ENCODE measurements at regions not wholly inside any gene's neighbourhood (a gene's known extent, or its start where the extent isn't known, plus 50 kb on each side); places are given as distances from the start of the nearest gene placed in this dataset.

DNA sequence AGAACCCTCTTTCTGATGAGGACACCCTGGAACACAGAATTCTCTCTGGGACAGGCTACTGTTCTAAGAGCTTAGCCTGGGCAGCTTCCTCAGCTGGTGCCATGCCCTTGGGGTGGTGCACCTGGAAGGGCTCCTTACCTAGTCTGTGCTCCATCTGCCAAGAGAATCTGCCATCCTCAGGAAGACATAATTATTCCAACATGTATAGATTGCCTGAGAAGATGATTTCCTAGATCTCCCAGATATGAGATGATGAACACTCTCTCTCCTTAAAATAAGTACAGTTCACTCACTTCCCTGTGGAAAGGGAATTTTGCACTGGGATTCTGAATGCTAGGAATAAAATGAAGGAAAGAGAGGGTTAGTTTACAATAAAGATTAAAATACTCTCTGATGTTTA lies 87.6 kb downstream of the NENF start:
- DNase-seq (ENCODE audit: extremely low read depth in 1 of 11, low read depth in 9 of 11, low spot score in 4 of 11): no peak

DNA sequence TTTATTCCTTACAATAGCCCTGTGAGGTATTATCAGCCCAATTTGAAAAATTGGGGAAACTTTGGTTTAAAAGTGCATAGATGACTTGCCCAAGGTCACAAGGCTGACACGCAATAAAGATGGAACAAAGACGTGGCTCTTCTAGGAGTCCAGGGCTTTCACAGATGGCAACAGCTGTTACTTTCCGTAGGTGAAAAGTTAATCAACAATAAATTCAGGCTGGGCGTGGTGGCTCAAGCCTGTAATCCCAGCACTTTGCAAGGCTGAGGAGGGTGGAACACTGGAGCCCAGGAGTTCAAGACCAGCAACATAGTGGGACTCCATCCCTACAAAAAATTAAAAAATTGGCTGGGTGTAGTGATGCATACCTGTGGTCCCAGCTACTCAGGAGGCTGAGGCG lies 87.8 kb upstream of the ATF3 start:
- no peak for DNase-seq (ENCODE audit: extremely low read depth in 1 of 11, low read depth in 9 of 11, low spot score in 4 of 11)

DNA sequence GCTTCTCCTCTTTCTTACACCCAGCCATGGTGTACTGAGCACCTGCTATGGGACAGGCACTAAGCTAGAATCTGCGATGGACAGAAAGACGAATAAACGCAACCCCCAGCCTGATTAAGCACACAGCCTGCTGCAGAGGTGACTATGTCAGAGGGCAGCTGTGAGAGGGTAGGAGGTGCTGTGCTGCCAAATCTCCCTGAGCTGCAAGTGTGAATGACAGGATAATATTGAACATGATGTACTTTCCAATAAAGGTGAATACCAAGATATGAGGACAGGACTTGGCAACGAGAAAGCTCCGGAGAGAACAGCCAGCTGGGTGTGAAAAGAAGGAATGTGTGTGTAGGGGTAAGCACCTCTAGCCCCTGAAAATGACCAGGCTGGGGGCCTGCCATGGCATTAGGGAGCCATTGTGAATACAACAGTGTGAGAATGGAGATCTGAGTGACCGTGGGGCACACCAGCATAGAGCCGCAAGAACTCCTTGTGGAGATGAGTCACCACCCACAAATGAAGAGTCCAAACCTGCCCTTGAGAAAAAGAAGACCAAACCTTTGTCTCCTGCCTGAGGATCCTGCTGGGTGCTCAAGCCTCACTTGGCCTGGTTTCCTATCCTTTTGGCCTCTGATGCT lies 83.0 kb upstream of the ATF3 start:
- no peak for DNase-seq (ENCODE audit: extremely low read depth in 1 of 11, low read depth in 9 of 11, low spot score in 4 of 11)

DNA sequence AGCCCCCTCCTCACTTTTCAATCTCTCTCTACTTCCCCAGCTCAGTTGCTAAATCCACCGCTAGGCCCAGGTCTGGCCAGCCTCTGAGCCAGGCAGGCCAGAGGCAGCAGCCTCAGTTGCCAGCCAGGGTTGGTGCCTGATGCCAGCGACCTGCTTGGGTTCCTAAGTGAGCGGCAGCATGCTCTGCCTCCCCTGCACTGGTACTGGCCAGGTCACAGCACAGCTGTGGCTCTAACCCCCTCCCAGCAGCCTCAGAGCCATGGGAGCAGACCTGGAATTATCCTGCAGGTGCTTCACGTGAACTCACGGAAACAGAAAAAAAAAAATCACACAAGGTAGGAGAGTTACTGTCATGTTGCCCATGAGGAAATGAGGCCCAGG lies 82.5 kb upstream of the ATF3 start:
- no peak for DNase-seq (ENCODE audit: extremely low read depth in 1 of 11, low read depth in 9 of 11, low spot score in 4 of 11)

GRCh38 chr1:212528501-212528900 lies 80.1 kb upstream of the ATF3 start:
- no peak for DNase-seq (ENCODE audit: extremely low read depth in 1 of 11, low read depth in 9 of 11, low spot score in 4 of 11)

DNA sequence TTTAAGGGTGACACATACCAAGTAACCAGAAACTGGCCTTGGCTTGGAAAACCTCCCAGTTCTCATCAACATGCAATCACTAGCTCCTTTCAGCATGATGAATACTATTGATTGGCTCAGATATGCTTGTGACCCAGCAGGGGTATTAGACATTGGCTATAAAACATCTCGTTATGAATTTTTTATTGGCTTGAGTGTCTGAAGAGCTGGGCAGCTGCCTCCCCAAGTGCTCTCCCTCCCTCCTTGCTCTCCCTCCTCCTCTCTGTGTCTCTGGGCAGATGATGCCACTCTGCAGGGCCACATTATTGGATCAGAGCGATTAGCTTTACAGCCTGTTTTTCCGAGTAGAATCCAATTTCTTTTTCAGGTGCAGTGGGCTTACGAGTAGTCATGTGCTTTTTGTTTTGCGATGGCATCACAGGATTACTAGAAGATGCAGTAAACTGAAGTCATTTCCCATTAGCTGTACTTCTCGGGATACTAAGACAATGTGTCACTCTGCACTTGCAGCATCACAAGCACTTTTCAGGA lies 79.3 kb upstream of the ATF3 start:
- DNase-seq (ENCODE audit: extremely low read depth in 1 of 11, low read depth in 9 of 11, low spot score in 4 of 11): no peak

GRCh38 chr1:212531267-212531666 lies 77.3 kb upstream of the ATF3 start:
- DNase-seq (ENCODE audit: extremely low read depth in 1 of 11, low read depth in 9 of 11, low spot score in 4 of 11): no peak

DNA sequence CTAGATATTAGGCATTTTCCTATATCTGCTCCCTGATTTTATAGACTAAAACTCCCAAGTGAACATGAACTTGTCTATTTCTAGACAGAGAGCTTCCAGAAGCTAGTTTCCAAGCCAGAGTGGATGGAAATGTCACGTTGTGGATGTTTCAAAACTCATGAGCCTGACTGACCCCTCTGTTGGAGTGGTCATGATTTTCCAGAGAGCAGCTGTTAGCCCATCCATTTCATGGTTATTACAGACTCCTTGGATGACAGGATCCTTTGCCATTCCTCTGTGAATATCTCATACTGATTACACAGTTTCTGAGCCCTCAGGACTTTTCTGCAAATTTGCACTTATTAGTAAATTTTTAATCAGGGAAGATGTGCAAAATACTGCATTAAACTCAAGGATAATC lies 76.8 kb upstream of the ATF3 start:
- DNase-seq (ENCODE audit: extremely low read depth in 1 of 11, low read depth in 9 of 11, low spot score in 4 of 11): no peak

DNA sequence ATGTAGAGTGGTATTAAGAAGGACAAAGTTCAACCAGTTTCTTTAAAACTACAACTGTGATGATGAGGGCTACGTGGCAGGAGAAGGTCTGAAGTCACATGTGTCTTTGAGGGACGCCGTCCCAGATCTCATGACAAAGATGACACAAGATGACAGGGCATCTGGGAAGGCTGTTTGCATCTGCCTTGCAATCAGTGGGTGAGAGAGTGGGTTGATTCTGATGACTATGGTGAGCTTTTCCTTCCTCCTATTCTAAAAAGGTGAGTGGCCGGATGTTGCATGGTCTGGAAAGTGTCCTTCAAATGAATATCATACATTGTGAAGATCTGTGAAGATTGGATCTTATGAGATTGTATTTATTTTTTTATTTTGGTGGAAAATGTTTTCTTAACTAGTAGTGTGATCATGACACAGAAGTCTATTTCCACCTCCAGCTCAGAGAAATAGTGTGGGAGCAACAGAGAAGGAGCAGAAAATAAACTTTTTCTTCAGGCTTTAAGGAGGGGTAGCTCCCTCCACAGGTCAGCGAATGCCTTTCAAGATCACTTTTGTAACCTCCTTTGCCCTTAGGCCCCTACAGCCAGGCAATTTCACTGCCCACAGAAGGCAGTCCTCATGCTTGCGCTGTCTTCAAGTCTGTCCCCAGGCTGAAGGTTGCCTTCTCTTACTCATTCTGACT lies 76.0 kb upstream of the ATF3 start:
- DNase-seq (ENCODE audit: extremely low read depth in 1 of 11, low read depth in 9 of 11, low spot score in 4 of 11): no peak

DNA sequence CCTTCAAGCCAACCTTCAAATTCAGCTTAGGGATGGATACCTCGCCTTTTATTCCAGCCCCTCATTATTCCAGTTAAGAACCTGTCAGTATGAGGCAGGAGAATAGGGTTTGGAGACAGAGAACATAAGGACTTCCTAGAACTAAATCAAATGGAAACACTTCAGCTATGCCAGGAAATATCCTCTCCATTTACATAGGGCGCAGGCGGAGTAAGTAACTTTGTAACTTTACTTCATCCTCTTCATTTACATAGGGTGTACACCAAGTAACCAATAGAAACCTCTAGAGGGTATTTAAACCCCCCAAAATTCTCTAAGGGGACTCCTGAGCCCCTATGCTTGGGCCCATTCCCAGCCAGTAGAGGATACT lies 75.4 kb upstream of the ATF3 start:
- no peak for DNase-seq (ENCODE audit: extremely low read depth in 1 of 11, low read depth in 9 of 11, low spot score in 4 of 11)

DNA sequence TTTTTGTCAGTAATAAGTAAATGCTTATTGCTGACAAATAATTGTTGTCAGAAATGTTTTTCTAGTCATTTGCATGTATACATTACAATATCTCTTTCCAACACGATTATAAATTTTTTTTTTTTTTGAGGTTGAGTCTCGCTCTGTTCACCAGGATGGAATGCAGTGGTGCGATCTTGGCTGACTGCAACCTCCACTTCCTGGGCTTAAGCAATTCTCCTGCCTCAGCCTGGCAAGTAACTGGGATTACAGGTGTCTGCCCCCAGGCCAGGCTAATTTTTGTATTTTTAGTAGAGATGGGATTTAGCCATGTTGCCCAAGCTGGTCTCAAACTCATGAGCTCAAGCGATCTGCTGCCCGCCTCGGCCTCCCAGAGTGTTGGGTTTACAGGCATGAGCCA lies 72.0 kb upstream of the ATF3 start:
- no peak for DNase-seq (ENCODE audit: extremely low read depth in 1 of 11, low read depth in 9 of 11, low spot score in 4 of 11)

- no peak for DNase-seq (ENCODE audit: extremely low read depth in 1 of 11, low read depth in 9 of 11, low spot score in 4 of 11)
Observed at GRCh38 chr1:212537610-212538009, 71.0 kb upstream of the ATF3 start.

- no peak for DNase-seq (ENCODE audit: extremely low read depth in 1 of 11, low read depth in 9 of 11, low spot score in 4 of 11)
Observed at GRCh38 chr1:212539737-212540430, 68.7 kb upstream of the ATF3 start.

- no peak for DNase-seq (ENCODE audit: extremely low read depth in 1 of 11, low read depth in 9 of 11, low spot score in 4 of 11)
Observed at GRCh38 chr1:212542761-212543187, 65.8 kb upstream of the ATF3 start.

GRCh38 chr1:212544110-212544509 lies 64.5 kb upstream of the ATF3 start:
- no peak for DNase-seq (ENCODE audit: extremely low read depth in 1 of 11, low read depth in 9 of 11, low spot score in 4 of 11)

DNA sequence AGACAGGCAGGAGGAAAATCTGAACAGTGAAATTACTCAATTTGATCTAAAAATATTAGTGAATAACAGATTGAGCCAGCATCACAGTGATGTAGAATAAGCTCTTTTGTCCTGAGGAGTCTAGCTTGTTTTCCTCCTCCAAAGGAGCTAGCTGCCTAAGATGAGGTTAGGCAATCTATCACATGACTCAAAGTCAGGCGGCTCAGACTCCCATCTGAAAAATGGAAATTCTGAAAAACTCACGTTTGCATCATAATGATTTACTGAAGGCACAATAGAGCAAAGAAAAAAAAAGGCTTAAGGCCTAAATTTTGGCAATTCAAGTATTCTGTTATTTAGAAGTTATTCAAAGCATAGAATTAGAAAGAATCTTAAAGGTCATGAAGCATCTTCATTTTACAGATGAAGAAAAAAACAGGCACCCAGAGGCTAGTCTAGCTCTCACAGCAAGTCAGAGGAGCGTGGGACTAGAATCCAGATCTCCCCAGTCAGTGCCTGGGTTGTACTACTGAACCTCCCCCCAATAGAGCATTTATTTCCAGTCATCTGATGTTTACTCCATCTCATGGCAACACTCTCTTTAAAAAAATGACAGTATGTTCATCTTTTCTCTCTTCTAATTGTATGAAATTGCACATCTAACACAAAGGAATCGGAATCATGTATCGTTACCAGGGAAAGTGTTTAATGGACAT lies 62.5 kb upstream of the ATF3 start:
- no peak for DNase-seq (ENCODE audit: extremely low read depth in 1 of 11, low read depth in 9 of 11, low spot score in 4 of 11)

DNA sequence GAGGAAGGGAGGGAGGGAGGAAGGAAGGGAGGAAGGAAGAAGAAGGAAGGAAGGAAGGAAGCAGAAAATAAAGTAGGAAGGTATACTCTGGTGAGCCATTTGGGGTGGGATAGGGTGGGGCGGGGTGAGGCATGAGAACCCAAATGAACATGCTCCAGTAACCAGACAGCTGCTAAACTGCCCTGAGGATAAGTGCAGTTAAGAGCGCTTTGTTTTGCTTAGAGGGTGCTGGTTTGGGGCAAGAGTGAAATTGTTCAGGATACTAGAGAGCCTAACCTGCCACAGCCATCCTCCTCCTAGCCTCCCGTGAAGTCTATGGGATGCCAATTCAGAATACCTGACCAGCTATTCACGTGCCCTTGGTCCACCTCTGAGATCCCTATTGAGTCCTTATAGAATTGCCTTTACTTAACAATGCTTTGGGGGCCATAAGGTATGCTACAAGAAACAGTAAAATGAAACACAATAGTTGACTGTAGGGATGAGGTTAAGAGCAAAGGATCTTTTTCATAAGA lies 59.0 kb upstream of the ATF3 start:
- no peak for DNase-seq (ENCODE audit: extremely low read depth in 1 of 11, low read depth in 9 of 11, low spot score in 4 of 11)

- DNase-seq (ENCODE audit: extremely low read depth in 1 of 11, low read depth in 9 of 11, low spot score in 4 of 11): no peak
Observed at GRCh38 chr1:212551929-212552328, 56.6 kb upstream of the ATF3 start.

GRCh38 chr1:212553676-212554075 lies 54.9 kb upstream of the ATF3 start:
- DNase-seq (ENCODE audit: extremely low read depth in 1 of 11, low read depth in 9 of 11, low spot score in 4 of 11): no peak

- no peak for DNase-seq (ENCODE audit: extremely low read depth in 1 of 11, low read depth in 9 of 11, low spot score in 4 of 11)
Observed at GRCh38 chr1:212554401-212554800, 54.2 kb upstream of the ATF3 start.
